ENCODE measurements at regions not wholly inside any gene's neighbourhood (a gene's known extent, or its start where the extent isn't known, plus 50 kb on each side); places are given as distances from the start of the nearest gene placed in this dataset.

DNA sequence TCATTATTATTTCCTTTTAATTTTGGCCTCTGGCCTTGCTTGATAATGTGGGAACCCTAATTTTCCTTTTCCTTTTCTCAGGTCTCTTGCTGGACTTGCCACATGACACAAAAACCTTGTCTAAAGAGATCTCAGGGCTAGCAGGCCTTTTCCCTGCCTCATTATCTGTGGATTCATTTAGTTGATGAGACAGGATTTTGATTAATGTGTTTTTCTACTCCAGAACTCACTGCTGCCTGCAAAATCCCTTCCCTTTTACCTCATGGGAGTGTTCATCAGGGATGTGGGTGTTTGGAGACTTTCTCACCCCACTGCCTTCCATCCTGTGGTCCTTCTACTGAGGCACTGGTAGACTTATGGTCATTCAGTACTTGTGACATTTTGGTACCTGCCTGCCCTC is 56.2 kb upstream of the MAMDC2 start:
- Histone ChIP-seq H3K9me3 (no peaks in the 10 kb centered on the region), H3K4me1 (no peaks in the 10 kb centered on the region), H3K27ac (no peak overlapping the region), H3K27me3 (no peaks in the 10 kb centered on the region), H3K36me3 (no peaks in the 10 kb centered on the region), H3K4me3 (no peak overlapping the region)
- DNase-seq (ENCODE audit: low spot score in 2 of 2), result no peak
- TF ChIP-seq, protein P1, sequence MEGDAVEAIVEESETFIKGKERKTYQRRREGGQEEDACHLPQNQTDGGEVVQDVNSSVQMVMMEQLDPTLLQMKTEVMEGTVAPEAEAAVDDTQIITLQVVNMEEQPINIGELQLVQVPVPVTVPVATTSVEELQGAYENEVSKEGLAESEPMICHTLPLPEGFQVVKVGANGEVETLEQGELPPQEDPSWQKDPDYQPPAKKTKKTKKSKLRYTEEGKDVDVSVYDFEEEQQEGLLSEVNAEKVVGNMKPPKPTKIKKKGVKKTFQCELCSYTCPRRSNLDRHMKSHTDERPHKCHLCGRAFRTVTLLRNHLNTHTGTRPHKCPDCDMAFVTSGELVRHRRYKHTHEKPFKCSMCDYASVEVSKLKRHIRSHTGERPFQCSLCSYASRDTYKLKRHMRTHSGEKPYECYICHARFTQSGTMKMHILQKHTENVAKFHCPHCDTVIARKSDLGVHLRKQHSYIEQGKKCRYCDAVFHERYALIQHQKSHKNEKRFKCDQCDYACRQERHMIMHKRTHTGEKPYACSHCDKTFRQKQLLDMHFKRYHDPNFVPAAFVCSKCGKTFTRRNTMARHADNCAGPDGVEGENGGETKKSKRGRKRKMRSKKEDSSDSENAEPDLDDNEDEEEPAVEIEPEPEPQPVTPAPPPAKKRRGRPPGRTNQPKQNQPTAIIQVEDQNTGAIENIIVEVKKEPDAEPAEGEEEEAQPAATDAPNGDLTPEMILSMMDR (IDR thresholded peaks at IDR 0.05), result no peak
- intact Hi-C loops (cut with DNase I), result no loop called here

DNA sequence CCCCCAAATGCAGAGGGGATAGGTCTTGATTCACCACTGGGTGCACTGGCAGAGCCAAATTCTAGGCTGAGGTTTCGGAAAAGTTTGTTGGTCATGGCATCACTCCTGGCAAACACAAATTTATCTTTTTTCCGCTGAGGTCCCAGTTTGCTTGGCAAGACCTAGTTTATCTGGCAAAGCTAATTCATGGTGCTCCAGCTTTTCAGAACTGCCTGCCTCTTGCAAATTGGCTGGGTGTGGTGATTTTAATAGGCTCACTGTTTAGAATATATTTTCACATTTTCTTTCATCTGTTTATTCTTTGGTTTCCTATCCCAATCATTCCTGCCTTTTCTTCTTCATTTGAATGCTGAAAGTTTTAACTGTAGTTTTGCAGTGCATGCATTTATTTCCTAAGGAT is 50.5 kb upstream of the MAMDC2 start:
- H3K36me3 ChIP-seq, result no peaks in the 10 kb centered on the region
- H3K9me3 ChIP-seq, result no peaks in the 10 kb centered on the region
- no peaks in the 10 kb centered on the region for H3K27me3 ChIP-seq
- intact Hi-C loops (cut with DNase I), result no loop called here
- no peak for DNase-seq (ENCODE audit: low spot score in 2 of 2)
- TF ChIP-seq, protein P1 (IDR thresholded peaks at IDR 0.05), result no peak
- no peak overlapping the region for H3K4me3 ChIP-seq
- no peak overlapping the region for H3K27ac ChIP-seq
- no peaks in the 10 kb centered on the region for H3K4me1 ChIP-seq

Data from ascending aorta (tissue), 2 donors.